HEK293 (cell line): ENCODE measurements at regions not wholly inside any gene's neighbourhood (a gene's known extent, or its start where the extent isn't known, plus 50 kb on each side); places are given as distances from the start of the nearest gene placed in this dataset.

Experiments
- CTCF ChIA-PET: fragments of 350-600 bp; formaldehyde crosslinking; extraction: SDS; loops from one replicate; lab custom pipeline; 2021; ENCODE audit warnings: antibody characterized with exemption; lab: Yijun Ruan, JAX
- POLR2A ChIA-PET: fragments of 300-600 bp; formaldehyde crosslinking; extraction: SDS; loops from one replicate; lab custom pipeline; 2020; ENCODE audit warnings: antibody characterized with exemption, inconsistent platforms; lab: Yijun Ruan, JAX
- H3K27ac ChIP-seq: fragments of 200-500 bp; sonication (Bioruptor generic); 2 replicates; pipeline ENCODE4 v1.5.1; 2014; ENCODE audit warnings: low read depth, low read length, control low read depth, inconsistent platforms; ENCODE audit errors: extremely low read depth
- H3K36me3 ChIP-seq, 2 experiments: fragments of 200-500 bp in 1 of 2; sonication (Bioruptor generic) in 1 of 2; 1 replicate in 1 of 2; 2 replicates in 1 of 2; pipeline ENCODE4 v1.5.1; 2014 to 2017; ENCODE audit warnings: inconsistent platforms in 2 of 2, low read length in 2 of 2; ENCODE audit not compliant: control insufficient read depth in 2 of 2, insufficient read depth in 1 of 2
- H3K4me1 ChIP-seq: fragments of 200-500 bp; sonication (Bioruptor generic); 2 replicates; pipeline ENCODE4 v1.5.1; 2014; ENCODE audit warnings: mild to moderate bottlenecking, low read length, inconsistent platforms; ENCODE audit not compliant: control insufficient read depth, insufficient read depth
- H3K4me3 ChIP-seq: 2 replicates; pipeline ENCODE4 v1.5.1; 2011; ENCODE audit warnings: low read depth, mild to moderate bottlenecking, control low read depth, low read length, moderate library complexity
- H3K9me3 ChIP-seq: fragments of 200-500 bp; sonication (Bioruptor generic); 2 replicates; pipeline ENCODE4 v1.5.1; 2014; ENCODE audit warnings: low read depth, low read length, inconsistent platforms; ENCODE audit not compliant: control insufficient read depth, insufficient read depth
- HIC1 ChIP-seq: fragments of 450-650 bp; formaldehyde crosslinking; IDR thresholded peaks from 2 replicates; pipeline ENCODE4 v1.5.1; 2016; ENCODE audit warnings: missing biosample characterization, missing genetic modification characterization
- INSM2 ChIP-seq: fragments of 450-650 bp; formaldehyde crosslinking; IDR thresholded peaks from 2 replicates; pipeline ENCODE4 v1.5.1; 2016; ENCODE audit warnings: missing biosample characterization, missing genetic modification characterization
- KLF10 ChIP-seq: fragments of 450-650 bp; IDR thresholded peaks from 2 replicates; pipeline ENCODE4 v1.5.1; 2018; ENCODE audit warnings: missing biosample characterization, mild to moderate bottlenecking, missing genetic modification characterization
- REST ChIP-seq: fragments of 450-650 bp; formaldehyde crosslinking; IDR thresholded peaks from 2 replicates; pipeline ENCODE4 v1.5.1; 2016; ENCODE audit warnings: missing biosample characterization, missing genetic modification characterization
- ZFP69B ChIP-seq: fragments of 450-650 bp; formaldehyde crosslinking; IDR thresholded peaks from 2 replicates; pipeline ENCODE4 v1.5.1; 2016; ENCODE audit warnings: missing biosample characterization, missing genetic modification characterization
- ZNF302 ChIP-seq: fragments of 450-650 bp; formaldehyde crosslinking; IDR thresholded peaks from 2 replicates; pipeline ENCODE4 v1.5.1; 2016; ENCODE audit warnings: missing biosample characterization, missing genetic modification characterization, low read depth
- ZNF324 ChIP-seq: fragments of 450-650 bp; formaldehyde crosslinking; IDR thresholded peaks from 2 replicates; pipeline ENCODE4 v1.5.1; 2016; ENCODE audit warnings: missing biosample characterization, missing genetic modification characterization
- ZNF362 ChIP-seq: fragments of 450-650 bp; formaldehyde crosslinking; IDR thresholded peaks from 2 replicates; pipeline ENCODE4 v1.5.1; 2016; ENCODE audit warnings: missing biosample characterization, missing genetic modification characterization
- ZNF366 ChIP-seq: fragments of 450-650 bp; formaldehyde crosslinking; conservative IDR thresholded peaks from 2 replicates; pipeline ENCODE4 v1.5.1; 2016; ENCODE audit warnings: missing biosample characterization, missing genetic modification characterization
- ZNF37A ChIP-seq: fragments of 450-650 bp; IDR thresholded peaks from 2 replicates; pipeline ENCODE4 v1.5.1; 2018; ENCODE audit warnings: missing biosample characterization, missing genetic modification characterization
- ZNF596 ChIP-seq: fragments of 450-650 bp; IDR thresholded peaks from 2 replicates; pipeline ENCODE4 v1.5.0; 2018; ENCODE audit warnings: missing biosample characterization, mild to moderate bottlenecking, missing genetic modification characterization, moderate library complexity
- ZNF621 ChIP-seq: fragments of 450-650 bp; formaldehyde crosslinking; IDR thresholded peaks from 2 replicates; pipeline ENCODE4 v1.5.1; 2017; ENCODE audit warnings: missing biosample characterization, missing genetic modification characterization
- ZNF701 ChIP-seq: fragments of 450-650 bp; formaldehyde crosslinking; IDR thresholded peaks from 2 replicates; pipeline ENCODE4 v1.5.1; 2016; ENCODE audit warnings: missing biosample characterization, missing genetic modification characterization
- ZNF76 ChIP-seq: fragments of 450-650 bp; formaldehyde crosslinking; IDR thresholded peaks from 2 replicates; pipeline ENCODE4; 2016; ENCODE audit warnings: low read depth, missing biosample characterization, missing genetic modification characterization, borderline replicate concordance
- TF ChIP-seq, protein P1 (sequence below): fragments of 450-650 bp; formaldehyde crosslinking; IDR thresholded peaks from 2 replicates; pipeline ENCODE4 v1.5.1; 2016; ENCODE audit warnings: missing biosample characterization, missing genetic modification characterization, low read depth
- TF ChIP-seq, protein P2 (sequence below): fragments of 450-650 bp; formaldehyde crosslinking; conservative IDR thresholded peaks from 2 replicates; pipeline ENCODE4 v1.5.1; 2016; ENCODE audit warnings: low read depth, missing biosample characterization, missing genetic modification characterization

GRCh38 chr6:72560721-72561593, 60.9 kb upstream of the KCNQ5 start (continued):
- TF ChIP-seq ZNF366 (tag by site-specific recombination) (no peak), ZNF596 (tag by site-specific recombination) (no peak), HIC1 (tag by site-specific recombination) (no peak), INSM2 (tag by site-specific recombination) (no peak)

GRCh38 chr6:72561629-72562028, 60.2 kb upstream of the KCNQ5 start:
- TF ChIP-seq ZNF362 (tag by site-specific recombination) (no peak), ZFP69B (no peak), ZNF324 (tag by site-specific recombination) (no peak), ZNF701 (tag by site-specific recombination) (no peak), KLF10 (no peak), ZNF621 (tag by site-specific recombination) (no peak), ZNF76 (tag by site-specific recombination) (no peak), REST (tag by site-specific recombination) (no peak), ZNF302 (tag by site-specific recombination) (no peak), ZNF37A (tag by site-specific recombination) (no peak)
- TF ChIP-seq, protein P1, sequence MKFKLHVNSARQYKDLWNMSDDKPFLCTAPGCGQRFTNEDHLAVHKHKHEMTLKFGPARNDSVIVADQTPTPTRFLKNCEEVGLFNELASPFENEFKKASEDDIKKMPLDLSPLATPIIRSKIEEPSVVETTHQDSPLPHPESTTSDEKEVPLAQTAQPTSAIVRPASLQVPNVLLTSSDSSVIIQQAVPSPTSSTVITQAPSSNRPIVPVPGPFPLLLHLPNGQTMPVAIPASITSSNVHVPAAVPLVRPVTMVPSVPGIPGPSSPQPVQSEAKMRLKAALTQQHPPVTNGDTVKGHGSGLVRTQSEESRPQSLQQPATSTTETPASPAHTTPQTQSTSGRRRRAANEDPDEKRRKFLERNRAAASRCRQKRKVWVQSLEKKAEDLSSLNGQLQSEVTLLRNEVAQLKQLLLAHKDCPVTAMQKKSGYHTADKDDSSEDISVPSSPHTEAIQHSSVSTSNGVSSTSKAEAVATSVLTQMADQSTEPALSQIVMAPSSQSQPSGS (tag by site-specific recombination), result no peak
- TF ChIP-seq, protein P2, sequence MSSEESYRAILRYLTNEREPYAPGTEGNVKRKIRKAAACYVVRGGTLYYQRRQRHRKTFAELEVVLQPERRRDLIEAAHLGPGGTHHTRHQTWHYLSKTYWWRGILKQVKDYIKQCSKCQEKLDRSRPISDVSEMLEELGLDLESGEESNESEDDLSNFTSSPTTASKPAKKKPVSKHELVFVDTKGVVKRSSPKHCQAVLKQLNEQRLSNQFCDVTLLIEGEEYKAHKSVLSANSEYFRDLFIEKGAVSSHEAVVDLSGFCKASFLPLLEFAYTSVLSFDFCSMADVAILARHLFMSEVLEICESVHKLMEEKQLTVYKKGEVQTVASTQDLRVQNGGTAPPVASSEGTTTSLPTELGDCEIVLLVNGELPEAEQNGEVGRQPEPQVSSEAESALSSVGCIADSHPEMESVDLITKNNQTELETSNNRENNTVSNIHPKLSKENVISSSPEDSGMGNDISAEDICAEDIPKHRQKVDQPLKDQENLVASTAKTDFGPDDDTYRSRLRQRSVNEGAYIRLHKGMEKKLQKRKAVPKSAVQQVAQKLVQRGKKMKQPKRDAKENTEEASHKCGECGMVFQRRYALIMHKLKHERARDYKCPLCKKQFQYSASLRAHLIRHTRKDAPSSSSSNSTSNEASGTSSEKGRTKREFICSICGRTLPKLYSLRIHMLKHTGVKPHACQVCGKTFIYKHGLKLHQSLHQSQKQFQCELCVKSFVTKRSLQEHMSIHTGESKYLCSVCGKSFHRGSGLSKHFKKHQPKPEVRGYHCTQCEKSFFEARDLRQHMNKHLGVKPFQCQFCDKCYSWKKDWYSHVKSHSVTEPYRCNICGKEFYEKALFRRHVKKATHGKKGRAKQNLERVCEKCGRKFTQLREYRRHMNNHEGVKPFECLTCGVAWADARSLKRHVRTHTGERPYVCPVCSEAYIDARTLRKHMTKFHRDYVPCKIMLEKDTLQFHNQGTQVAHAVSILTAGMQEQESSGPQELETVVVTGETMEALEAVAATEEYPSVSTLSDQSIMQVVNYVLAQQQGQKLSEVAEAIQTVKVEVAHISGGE, result no peak
- Histone ChIP-seq H3K36me3 (no peaks in the 10 kb centered on the region), H3K9me3 (no peaks in the 10 kb centered on the region), H3K4me1 (no peaks in the 10 kb centered on the region), H3K4me3 (no peak overlapping the region), H3K27ac (no peak overlapping the region)
- POLR2A ChIA-PET, result no interaction called here
- CTCF ChIA-PET, result interaction anchor here (0.7 to 2.1 kb wide), 2 partner anchors 19 to 22 kb away, joined by 3 to 4 read pairs; no protein-coding TSS in a partner anchor
